HG03039 (cell line): ENCODE measurements at regions not wholly inside any gene's neighbourhood (a gene's known extent, or its start where the extent isn't known, plus 50 kb on each side); places are given as distances from the start of the nearest gene placed in this dataset.

Experiments
- ATAC-seq: cut with Tn5 transposase; IDR thresholded peaks from one replicate; pipeline ENCODE4 v1.9.1; 2021; ENCODE audit warnings: mild to moderate bottlenecking, moderate library complexity; ENCODE audit not compliant: unreplicated experiment

DNA sequence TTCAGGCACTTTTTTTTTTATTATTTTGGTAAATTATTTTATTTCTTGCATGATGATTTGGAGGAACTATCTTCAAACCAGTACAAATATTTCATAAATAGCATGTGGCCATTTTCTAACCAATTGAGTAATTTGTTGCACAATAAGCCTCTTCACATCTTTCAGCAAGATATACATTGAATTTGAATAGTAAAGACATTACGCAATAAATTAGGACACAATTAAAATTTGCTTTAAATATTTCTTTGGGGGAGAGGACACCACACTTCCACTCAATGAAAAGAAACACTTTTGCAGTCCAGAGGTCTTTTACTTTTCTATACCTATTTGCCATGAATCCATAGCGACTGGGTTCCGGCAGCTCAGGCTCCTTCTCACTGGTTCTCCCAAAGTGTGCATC lies 762.6 kb upstream of the GOLIM4 start:
- ATAC-seq, result no peak

DNA sequence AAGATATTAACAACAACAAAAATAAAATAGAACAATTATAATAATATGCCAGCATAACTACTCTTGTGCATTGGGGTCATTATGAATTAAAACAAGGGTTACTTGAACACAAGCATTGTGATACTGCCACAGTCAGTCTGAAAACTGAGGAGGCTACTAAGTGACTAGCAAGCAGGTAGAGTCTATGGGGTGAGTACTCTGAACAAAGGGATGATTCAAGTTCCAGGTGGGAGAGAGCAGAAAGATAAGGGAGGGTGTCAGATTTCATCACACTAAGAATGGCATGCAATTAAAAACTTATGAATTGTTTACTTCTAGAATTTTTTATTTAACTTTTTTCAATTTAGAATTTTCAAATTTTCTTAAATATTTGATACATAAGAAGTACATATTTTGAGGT lies 754.4 kb upstream of the GOLIM4 start:
- no peak for ATAC-seq

DNA sequence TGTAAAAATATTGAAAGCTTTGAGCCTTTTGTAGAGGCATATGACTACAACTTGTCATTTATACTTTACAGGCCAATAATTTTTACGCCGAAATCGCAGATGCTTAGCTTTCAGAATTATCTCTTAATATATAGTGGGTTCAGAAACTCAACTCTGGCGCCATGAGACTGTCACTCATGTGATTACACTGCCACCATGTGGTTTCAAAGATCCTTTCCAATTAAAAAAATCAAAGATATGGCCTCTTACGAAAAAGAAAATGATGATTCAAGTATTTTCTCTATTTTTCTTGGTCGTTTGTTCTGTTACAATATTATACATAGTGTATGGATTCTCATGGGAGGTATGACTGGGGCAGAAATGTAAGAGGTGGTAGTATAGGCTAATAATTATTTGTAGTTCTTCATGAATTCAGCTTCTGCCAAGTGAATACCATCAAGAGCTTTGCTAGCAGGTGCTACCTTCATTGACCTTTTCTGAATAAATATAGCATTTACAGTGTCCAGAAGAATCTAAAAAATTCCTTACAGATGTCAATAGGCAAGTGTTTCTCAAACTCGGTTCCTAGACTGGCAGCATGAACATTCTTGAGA lies 751.7 kb upstream of the GOLIM4 start:
- no peak for ATAC-seq

DNA sequence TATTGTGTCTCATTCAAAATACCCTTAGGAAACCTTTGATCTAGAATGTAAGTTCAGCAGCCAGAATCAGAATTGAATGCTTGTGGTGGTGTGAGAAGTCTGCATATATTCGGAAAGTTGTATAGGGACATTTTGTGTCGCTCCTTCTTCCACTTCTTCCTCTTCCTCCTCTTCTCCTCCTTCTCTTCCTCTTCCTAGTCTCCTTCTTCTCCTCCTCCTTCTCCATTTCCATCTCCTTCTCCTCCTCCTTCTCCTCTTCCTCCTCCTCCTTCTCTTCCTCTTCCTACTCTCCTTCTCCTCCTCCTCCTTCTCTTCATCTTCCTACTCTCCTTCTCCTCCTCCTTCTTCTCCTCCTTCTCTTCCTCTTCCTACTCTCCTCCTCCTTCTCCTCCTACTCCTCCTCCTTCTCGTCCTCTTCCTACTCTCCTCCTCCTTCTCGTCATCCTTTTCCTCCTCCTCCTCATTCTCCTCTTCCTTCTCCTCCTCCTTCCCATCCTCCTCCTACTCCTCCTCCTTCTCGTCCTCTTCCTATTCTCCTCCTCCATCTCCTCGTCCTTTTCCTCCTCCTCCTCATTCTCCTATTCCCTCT lies 749.3 kb upstream of the GOLIM4 start:
- no peak for ATAC-seq

DNA sequence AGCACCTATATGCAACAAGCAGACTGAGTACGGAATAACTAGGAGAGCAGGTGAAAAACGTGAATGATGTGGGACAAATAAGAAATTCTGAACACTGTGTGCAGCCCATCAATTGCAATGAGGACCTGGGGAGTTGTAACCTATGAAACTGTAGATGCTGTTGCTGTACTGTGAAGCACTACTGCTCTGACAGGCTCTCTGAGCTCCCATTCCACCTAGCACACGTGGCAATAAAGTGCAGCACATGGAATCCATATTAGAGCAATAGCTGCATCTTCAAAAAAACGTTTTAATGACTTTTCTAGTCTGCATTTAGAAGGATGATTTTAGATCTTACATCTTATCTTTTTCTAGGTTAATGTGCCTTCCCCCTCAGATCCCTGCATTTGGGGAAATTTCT lies 748.7 kb upstream of the GOLIM4 start:
- no peak for ATAC-seq

DNA sequence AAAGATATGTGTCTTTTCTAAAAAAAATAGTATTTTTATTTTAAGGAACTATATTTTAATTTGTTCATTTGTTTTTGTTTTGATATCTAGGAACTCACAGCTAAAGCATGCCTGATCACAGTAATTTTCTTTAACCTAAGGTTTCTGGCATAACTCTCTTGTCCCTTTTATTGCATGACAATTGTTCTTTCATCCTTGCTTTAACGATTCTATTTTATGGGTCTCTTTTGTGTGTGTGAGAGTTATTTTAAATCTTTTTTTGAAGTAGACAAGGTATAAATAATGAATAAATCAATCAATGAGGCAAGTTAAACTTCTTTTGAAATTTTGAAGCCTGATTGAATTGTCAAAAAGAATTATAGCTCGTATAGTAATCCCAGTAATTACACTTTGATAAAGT lies 747.8 kb upstream of the GOLIM4 start:
- ATAC-seq, result no peak

DNA sequence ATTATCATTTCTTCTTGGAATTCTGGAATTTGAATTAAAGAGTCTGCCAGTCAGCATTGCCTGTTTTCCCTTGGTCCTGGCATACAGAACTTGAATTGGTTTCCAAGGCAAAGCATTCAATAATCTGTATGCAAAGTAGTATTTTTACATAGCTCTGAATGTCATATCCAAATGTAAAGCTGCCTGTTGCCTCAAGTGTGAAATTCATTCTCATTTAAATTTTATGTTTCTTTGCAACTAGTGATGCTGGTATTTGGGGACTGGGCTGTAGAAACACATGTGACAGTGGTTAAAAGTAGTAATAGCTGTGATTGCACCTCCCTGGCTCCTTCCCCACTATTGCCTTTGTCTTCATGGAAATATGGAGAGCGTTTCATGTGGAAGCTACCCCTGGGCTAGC lies 743.9 kb upstream of the GOLIM4 start:
- ATAC-seq, result no peak

DNA sequence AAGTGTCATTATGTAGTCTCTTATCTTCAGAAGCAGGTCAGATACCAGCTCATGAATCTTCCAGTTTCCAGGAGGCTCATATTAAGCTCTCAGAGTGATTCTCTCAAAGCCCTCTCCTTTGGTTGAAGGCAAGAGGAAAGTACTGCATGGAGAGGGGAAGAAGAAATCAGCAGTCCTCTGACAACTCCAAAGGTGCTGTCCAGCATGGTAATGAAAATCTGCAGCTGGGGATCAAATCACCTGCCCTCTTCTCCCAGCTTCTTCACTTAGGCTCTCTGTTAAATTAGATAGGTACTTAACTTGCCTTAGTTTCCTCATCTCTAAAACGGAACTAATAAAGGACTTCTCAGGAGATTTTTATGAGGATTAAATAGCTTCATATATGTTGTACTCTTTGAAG lies 738.8 kb upstream of the GOLIM4 start:
- no peak for ATAC-seq

DNA sequence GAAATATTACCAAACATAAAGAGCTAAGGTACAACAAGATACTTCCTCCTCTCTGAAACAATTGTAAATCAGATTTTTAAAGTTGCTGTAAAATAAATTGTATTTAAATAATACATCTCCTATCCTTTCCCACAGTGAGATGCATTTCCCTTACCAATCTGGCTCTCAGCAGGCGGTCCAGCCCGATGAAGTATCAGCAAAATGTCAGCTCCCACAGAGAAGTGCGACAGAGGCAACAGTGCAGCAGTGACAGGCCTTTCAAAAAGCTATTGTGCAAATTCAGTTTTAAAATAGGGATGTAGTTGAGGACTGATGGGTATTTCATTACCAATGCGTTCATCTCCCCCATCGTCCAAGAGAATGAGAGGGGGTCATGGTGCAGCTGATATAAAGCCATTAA lies 733.2 kb upstream of the GOLIM4 start:
- no peak for ATAC-seq

DNA sequence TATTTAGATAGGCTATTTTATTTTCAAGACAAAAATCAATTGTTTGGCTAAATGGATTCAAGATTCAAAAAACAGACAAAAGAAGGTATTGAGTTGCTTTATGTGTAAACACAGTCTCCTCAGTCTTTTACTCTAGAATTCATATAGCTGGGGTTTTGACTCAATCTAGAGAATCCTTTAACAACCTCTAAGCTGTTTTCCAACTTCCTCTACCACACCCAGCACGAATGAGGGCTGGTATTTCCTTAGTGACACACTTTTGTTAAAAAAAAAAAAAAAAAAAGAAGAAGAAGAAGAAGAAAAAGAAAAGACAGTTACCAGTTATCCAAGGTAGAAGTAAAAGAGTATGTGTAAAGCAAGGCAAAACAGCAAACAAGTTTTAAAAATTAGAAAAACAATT lies 732.8 kb upstream of the GOLIM4 start:
- no peak for ATAC-seq

DNA sequence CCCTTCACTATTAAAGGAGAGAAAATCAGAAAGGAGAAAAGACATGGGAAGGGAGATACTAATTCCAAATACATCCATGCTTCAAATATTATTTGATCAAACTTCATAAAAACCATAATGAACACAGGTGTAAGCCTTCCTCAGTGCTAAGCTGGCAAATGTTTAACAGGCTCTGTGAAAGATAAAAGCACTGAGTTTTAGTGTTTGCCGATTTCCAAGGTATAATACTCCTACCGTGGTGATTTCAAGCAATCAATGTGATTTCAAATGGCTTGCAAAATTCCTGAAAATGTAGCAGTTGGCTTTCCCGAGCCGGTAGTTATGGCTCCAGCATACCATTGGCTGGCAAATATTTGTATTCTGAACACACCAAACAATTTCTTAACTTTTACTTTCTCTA lies 732.3 kb upstream of the GOLIM4 start:
- ATAC-seq, result no peak

DNA sequence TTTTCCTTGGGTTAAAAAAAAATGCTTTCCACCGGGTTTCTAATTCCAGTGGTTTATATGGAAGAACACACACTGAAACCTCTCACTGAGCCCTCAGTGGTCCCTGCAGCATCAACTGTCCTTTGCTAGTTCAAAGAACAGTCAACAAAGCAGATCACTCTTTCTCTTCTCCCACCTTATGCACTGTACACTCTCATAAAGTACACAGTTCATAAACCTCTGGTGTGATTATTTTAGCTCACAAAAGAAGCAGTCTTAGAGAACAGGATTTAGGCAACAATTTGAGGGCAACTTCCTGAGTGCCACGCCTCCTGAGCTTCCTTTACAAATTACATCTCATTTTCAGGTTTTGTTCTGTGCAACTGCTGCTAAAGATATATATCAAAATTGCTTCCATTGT lies 728.4 kb upstream of the GOLIM4 start:
- no peak for ATAC-seq

DNA sequence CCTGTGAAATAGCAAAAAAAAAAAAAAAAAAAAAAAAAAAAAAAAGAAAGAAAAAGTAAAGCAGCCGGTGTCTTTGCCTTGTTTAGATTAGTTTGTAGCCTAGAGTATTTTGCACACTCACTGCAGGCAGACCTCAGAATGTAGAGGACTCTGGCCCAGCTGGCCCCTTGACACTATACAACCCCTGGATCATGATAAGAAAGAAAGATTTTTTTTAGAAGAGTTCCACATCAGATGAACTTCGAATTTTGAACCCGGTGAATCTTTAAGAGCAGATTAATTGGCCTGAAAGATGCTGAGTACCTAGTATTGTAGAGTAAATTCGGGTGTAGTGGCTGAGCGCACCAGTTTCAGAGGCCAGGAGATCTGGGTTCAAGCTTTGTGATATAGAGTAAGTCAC lies 727.7 kb upstream of the GOLIM4 start:
- ATAC-seq, result no peak

DNA sequence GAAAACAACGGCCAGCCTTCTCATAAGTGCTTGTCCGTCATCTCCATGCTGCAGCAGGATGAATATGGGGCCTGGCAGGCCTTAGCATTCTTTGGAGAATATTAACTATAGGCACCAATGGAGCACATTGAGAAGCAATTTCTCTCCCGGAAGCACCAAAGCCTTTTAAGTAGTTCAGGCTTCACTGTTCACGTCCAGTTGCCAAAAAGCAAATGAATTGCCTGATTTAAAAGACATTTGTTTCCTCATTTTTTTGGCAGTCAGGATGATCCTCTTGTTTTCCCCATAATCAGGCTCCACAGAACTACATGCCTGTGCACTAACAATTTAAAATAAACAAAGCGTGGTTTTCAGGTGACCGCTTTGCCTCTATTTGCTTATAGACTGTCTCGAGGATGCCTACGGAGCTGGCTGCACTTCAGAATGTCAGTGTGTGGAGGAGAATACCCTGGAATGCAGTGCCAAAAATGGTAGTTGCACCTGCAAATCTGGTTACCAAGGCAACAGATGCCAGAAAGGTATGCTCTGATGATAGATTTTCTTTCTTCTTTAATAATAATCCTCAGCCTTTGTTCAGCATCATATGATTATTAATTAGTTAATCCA lies 725.2 kb upstream of the GOLIM4 start:
- ATAC-seq, result no peak

DNA sequence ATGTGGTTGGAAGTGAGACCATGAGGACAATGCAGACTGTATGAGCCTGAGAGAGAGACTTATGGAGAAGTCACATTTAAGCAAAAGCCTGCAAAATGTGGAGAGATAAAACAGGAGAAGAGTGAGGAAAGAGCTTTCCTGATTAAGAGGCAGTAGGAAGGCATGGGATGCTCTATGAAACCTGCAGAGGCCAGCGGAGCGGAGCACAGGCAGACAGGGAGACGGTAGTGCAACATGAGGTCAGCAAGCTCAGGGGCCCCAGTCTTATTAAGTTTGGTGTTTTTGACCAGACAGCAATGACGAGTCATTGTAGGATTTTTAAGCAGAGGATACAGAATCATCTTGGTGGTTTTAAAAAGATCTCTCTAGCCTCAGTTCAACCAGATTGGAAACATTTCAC lies 721.5 kb upstream of the GOLIM4 start:
- no peak for ATAC-seq

DNA sequence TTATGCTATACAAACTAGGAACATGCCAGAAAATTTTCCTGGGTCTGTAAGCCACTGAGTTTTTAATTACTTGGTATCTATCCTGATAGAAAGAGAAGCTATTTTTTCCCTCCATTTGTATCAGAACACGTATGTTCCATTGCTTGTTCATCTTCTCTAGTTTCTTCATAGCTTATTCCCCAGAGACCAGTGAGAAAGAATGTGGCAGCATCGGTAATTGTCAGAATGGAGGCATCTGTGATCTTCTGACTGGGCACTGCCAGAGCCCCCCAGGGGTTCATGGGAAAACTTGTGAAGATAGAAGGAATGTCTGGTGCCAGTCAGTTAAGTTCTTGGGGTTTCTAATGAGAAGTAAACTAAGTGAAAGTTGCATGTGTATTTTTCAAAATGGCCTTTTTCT lies 720.2 kb upstream of the GOLIM4 start:
- ATAC-seq, result no peak

DNA sequence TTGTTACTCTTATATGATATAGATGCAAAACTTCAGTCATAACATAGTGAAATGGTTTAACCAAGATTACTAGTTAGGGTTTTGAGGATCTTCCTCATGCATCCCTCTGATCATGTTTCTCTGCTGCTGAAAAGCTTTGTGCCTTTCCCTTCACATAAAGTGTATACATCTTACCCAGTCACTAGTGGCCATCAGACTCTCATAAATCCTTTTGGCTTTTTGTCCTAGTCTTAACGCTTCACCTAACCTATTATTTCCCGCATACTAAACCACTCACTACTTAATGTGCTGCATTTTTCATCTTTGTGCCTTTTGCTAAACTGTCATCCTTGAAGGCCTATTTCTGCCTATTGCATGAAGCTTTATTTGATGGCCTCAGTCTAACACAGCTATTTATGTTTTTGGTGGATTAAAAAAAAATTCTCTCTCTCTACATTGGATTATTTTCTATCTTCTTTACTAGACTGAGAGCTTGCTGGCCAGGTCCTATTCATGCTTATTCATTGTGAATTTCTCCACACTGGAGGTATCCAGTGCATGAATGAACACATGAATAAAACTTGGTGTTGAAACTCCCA lies 717.6 kb upstream of the GOLIM4 start:
- no peak for ATAC-seq

DNA sequence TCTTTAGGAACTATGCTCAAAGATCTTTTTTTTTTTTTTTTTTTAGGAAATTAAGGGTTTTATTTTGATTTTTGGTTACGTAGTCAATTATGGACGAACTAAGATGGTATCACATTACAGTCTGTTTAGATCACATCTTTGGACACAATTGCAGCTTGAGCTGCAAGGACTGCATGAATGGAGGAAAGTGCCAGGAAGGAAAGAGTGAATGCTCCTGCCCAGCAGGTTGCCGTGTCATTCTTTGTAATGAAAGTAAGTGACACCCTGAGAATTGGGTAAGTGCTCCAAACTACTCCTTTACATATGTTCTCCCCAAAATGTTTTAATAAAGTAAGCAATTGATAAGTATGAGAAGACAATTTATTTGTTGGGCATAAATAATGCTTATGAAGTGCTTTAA lies 716.5 kb upstream of the GOLIM4 start:
- no peak for ATAC-seq

DNA sequence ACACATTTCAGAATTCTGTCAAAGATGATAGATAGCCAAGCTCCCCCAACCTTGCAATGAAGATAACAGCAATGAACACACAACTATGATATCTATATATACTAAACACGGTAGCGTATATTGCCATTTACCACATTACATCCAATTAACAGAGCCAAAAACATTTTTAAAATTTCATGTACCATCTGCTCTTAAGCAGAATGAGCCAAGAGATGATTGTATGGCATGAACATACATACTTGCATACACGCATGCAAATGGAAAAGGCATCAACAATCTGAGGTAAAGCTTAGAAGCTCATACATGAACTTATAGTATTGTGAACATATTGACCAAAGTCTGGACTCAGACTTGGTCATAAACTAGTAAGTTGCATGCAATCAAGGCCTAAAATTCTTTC lies 712.9 kb upstream of the GOLIM4 start:
- no peak for ATAC-seq

DNA sequence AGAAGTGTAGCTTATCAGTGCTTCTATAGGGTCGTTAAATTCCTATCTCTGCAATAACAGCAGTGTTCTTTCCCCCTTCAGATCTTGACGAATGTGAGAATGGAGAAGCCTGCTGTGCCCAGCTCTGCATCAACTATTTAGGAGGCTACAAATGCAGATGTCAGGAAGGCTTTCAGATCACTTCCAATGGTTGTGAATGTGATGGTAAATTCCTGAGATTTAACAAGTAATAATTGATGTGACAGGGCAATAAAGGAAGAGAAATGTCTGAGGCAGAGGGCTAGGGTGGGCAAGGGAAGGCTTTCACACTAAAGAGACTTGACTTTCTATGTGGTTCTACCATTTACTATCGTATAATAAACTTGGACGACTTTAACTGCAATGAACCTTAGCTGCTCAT lies 711.7 kb upstream of the GOLIM4 start:
- ATAC-seq, result no peak

DNA sequence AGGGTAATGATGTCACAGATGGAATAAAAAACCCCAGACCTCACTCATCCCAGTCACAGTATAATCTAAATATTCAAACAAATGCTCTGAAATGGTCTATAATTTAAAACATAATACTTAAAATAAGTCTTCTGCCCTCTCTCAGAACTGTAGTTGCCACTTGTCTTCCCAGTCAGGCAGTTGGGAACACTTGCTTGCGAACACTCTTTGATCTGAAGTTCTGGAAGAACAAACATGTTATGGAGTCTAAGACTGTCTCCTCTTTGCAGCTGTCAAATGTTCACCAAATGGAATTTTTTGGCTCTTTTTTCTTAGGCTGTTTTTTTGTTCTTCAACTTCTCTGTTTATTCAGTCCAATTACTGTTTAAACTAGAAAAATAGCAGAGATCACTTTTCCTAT lies 711.1 kb upstream of the GOLIM4 start:
- ATAC-seq, result no peak

DNA sequence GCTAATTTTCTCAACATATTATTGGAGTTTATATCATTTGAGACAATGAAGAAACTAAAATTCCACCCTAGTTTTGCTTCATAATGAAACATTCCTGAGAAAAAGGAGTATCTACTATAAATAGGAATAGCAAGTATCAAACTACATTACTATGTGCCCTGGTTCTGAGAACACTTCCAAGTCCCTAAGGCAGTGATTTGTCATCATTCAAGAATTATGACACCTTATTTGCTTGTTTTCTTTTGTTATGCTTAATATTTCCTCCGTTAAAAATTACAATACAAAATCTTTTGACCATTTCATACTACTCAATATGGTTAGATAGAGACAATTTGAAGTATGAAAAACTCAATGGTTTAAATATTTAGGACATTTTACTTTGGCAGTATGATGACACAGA lies 707.8 kb upstream of the GOLIM4 start:
- ATAC-seq, result no peak

DNA sequence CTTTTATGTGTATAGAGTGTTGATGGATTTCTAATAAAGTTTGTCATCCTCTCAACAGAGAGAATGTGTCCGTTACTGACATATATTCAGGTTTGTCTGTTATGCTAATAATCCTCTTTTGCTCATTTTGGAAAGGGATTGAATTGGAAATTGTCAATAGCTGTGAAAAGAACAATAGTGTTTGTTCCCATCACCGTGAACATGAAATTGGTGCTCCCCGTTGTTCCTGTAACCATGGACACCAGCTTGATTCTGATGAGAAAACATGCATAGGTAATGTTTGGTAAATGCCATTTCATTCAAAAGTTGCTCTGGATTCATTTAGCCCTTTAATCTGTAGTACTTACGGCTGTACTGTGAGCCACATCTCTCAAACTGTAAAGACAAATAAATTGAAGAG lies 707.0 kb upstream of the GOLIM4 start:
- no peak for ATAC-seq
